Endothelial cell of umbilical vein (primary cell): ENCODE measurements at regions not wholly inside any gene's neighbourhood (a gene's known extent, or its start where the extent isn't known, plus 50 kb on each side); places are given as distances from the start of the nearest gene placed in this dataset.

ENCODE experiments used
- BruUV-seq: library from RNA; stranded (reverse); fragments of 400-500 nt; replicated peaks from 2 replicates; lab custom pipeline; 2021; lab: Mats Ljungman, UMichigan
- CTCF ChIA-PET: fragments of 300-600, 350-600 bp; sonication (Branson Sonifier 250); formaldehyde crosslinking; loops from one replicate; lab custom pipeline; 2021; ENCODE audit warnings: antibody characterized with exemption, inconsistent platforms; lab: Charles Lee
- POLR2A ChIA-PET: fragments of 300-600, 350-600 bp; sonication (Branson Sonifier 250); formaldehyde crosslinking; loops from one replicate; lab custom pipeline; 2021; ENCODE audit warnings: antibody characterized with exemption, inconsistent platforms; lab: Charles Lee
- DNase-seq: peaks from one replicate; pipeline ENCODE4 v3.0.0-alpha.2; 2011; ENCODE audit warnings: low read depth, low spot score
- FAIRE-seq: peaks from 2 replicates; lab custom pipeline; 2011; peaks lifted over from hg19 to GRCh38; lab: Jason Lieb, UNC
- H2AFZ ChIP-seq: 2 replicates; pipeline ENCODE4 v1.6.0; 2012; ENCODE audit warnings: low read depth, low read length, control low read depth, inconsistent platforms
- H3K27ac ChIP-seq: 2 replicates; pipeline ENCODE4 v1.5.1; 2011; ENCODE audit warnings: low read depth, mild to moderate bottlenecking, control low read depth, low read length, moderate library complexity; ENCODE audit not compliant: insufficient read depth
- H3K27me3 ChIP-seq, 2 experiments: 2 replicates each; pipeline versions ENCODE4 v1.6.0 to v1.6.1; 2011; ENCODE audit warnings: low read length in 2 of 2, mixed read lengths in 1 of 2; ENCODE audit not compliant: control insufficient read depth in 2 of 2, insufficient read depth in 2 of 2
- H3K36me3 ChIP-seq, 2 experiments: 2 replicates in 1 of 2; 3 replicates in 1 of 2; pipeline ENCODE4 v1.5.1; 2011; ENCODE audit warnings: low read length in 2 of 2, mild to moderate bottlenecking in 1 of 2, moderate library complexity in 1 of 2; ENCODE audit not compliant: control insufficient read depth in 2 of 2, insufficient read depth in 2 of 2; ENCODE audit errors: extremely low read depth in 1 of 2
- H3K4me1 ChIP-seq: 3 replicates; pipeline ENCODE4 v1.5.1; 2011; ENCODE audit warnings: mild to moderate bottlenecking, low read length; ENCODE audit not compliant: control insufficient read depth, insufficient read depth; ENCODE audit errors: extremely low read depth
- H3K4me2 ChIP-seq: 2 replicates; pipeline ENCODE4 v1.6.1; 2011; ENCODE audit warnings: low read length, control low read depth, mixed read lengths; ENCODE audit not compliant: insufficient read depth
- H3K4me3 ChIP-seq, 3 experiments: fragments of 200-600 bp in 1 of 3; sonication (generic), shearing (Covaris generic) in 1 of 3; replicated peaks in 1 of 3; 2 replicates each; pipeline ENCODE4 v1.5.1; 2011 to 2016; ENCODE audit warnings: control low read depth in 3 of 3, low read length in 3 of 3, mild to moderate bottlenecking in 2 of 3, inconsistent platforms in 1 of 3, low read depth in 1 of 3, moderate library complexity in 1 of 3; ENCODE audit not compliant: insufficient read depth in 1 of 3
- H3K79me2 ChIP-seq: 2 replicates; pipeline ENCODE4 v1.6.0; 2012; ENCODE audit warnings: low read length, inconsistent platforms; ENCODE audit not compliant: control insufficient read depth, insufficient read depth
- H3K9ac ChIP-seq: replicated peaks from 2 replicates; pipeline ENCODE3; 2011; ENCODE audit warnings: low read length, control low read depth; ENCODE audit not compliant: insufficient read depth; ENCODE audit errors: extremely low read depth
- H3K9me1 ChIP-seq: replicated peaks from 3 replicates; pipeline ENCODE4 v1.6.0; 2011; ENCODE audit warnings: mild to moderate bottlenecking, low read length; ENCODE audit not compliant: control insufficient read depth, insufficient read depth; ENCODE audit errors: extremely low read depth
- H3K9me3 ChIP-seq: replicated peaks from 2 replicates; pipeline ENCODE4 v1.5.1; 2012; ENCODE audit warnings: low read length, inconsistent platforms; ENCODE audit not compliant: control insufficient read depth, insufficient read depth
- H4K20me1 ChIP-seq: replicated peaks from 2 replicates; pipeline ENCODE3; 2011; ENCODE audit warnings: mild to moderate bottlenecking, low read length; ENCODE audit not compliant: control insufficient read depth, insufficient read depth; ENCODE audit errors: extremely low read depth
- EZH2 ChIP-seq: IDR thresholded peaks from 2 replicates; pipeline ENCODE4 v1.6.1; 2012; ENCODE audit warnings: borderline replicate concordance, low read depth, mild to moderate bottlenecking, moderate library complexity, low read length, inconsistent platforms; ENCODE audit not compliant: severe bottlenecking
- FOS ChIP-seq: IDR thresholded peaks from 2 replicates; pipeline ENCODE4 v1.6.1; 2011; ENCODE audit warnings: mild to moderate bottlenecking, low read length, moderate library complexity, borderline replicate concordance; ENCODE audit not compliant: insufficient read depth
- GATA2 ChIP-seq: IDR thresholded peaks from 2 replicates; pipeline ENCODE4 v1.7.0; 2011; ENCODE audit warnings: low read depth, mild to moderate bottlenecking, moderate library complexity, mixed read lengths, low read length; ENCODE audit not compliant: insufficient read length, insufficient read depth
- JUN ChIP-seq: IDR thresholded peaks from 2 replicates; pipeline ENCODE4 v1.6.1; 2011; ENCODE audit warnings: borderline replicate concordance, low read depth; ENCODE audit not compliant: insufficient read length, insufficient read depth
- MYC ChIP-seq: IDR thresholded peaks from one replicate; pipeline ENCODE4 v1.6.1; 2011; ENCODE audit warnings: mild to moderate bottlenecking, low read depth, low read length
- POLR2A ChIP-seq: IDR thresholded peaks from 2 replicates; pipeline ENCODE4 v1.6.1; 2012; ENCODE audit warnings: low read depth, mild to moderate bottlenecking, control low read depth, low read length
- POLR2AphosphoS5 ChIP-seq: IDR thresholded peaks from 2 replicates; pipeline ENCODE4 v1.6.1; 2012; ENCODE audit warnings: low read depth, mild to moderate bottlenecking, control low read depth, low read length, moderate library complexity; ENCODE audit not compliant: insufficient read depth
- dilution Hi-C: fragments of 300-500 bp; cut with MboI; formaldehyde crosslinking; loops from one replicate; pipeline ENCODE4 v1.15.0; 2019; ENCODE audit warnings: low sequenced_read_pairs; ENCODE audit not compliant: extremely low pct_ligation_motif_present
- intact Hi-C: fragments of 100-400 bp; cut with micrococcal nuclease; formaldehyde crosslinking; loops from one replicate; pipeline ENCODE4 v1.10.0; 2022
- TF ChIP-seq, protein P1 (sequence below): IDR thresholded peaks from 2 replicates; pipeline ENCODE4 v1.6.1; 2011; ENCODE audit not compliant: insufficient read depth, insufficient read length
- TF ChIP-seq, protein P2 (sequence below), 2 donors: IDR thresholded peaks; 1 replicate in 1 of 2; 2 replicates in 1 of 2; pipeline ENCODE4 v1.5.1; 2011; ENCODE audit warnings: low read length in 2 of 2, mild to moderate bottlenecking in 2 of 2, moderate library complexity in 2 of 2, control low read depth in 1 of 2, inconsistent platforms in 1 of 2, low read depth in 1 of 2; ENCODE audit not compliant: insufficient read depth in 1 of 2; ENCODE audit errors: extremely low read depth in 1 of 2

DNA sequence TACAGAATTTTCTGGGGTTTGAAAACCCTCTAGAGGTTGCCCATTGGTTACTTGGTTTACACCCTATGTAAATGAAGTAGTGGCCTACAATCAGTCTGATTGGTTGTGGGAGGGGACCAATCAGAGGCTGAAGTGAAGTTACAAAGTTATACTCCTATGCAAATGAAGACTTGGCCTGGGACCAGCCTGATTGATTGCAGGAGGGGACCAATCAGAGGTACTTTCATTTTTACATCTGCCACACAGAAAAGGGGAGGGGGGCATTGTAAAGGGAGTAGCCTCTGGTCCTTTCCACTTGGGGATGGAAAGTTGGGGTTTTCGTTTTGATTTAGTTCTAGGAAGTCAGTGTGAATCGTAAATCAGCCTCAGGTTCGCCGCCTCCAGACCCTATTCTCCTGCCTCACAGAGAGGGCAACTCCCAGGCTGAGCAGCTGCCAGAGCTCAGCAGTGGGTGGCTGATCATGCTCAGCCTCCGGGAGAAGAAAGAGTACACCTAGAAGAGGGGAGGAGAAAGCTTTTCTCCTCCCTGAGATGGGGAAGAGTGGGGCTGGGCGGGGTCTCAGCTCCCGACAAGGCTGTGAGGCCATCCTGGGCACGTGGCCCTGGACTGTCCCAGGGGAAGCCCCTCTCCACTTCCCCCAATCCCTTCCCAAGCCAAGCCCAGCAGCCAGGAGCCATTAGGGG, 372.5 kb downstream of the GALR1 start:
- H3K9me1 ChIP-seq: no peaks in the 10 kb centered on the region
- H3K4me1 ChIP-seq: no peaks in the 10 kb centered on the region
- no peaks in the 10 kb centered on the region for H3K79me2 ChIP-seq
- FAIRE-seq (no peak), DNase-seq (no peak)
- no peaks in the 10 kb centered on the region for H3K36me3 ChIP-seq
- no peak for TF ChIP-seq JUN
- TF ChIP-seq, protein P1, sequence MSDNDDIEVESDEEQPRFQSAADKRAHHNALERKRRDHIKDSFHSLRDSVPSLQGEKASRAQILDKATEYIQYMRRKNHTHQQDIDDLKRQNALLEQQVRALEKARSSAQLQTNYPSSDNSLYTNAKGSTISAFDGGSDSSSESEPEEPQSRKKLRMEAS: no peak
- TF ChIP-seq, protein P2, sequence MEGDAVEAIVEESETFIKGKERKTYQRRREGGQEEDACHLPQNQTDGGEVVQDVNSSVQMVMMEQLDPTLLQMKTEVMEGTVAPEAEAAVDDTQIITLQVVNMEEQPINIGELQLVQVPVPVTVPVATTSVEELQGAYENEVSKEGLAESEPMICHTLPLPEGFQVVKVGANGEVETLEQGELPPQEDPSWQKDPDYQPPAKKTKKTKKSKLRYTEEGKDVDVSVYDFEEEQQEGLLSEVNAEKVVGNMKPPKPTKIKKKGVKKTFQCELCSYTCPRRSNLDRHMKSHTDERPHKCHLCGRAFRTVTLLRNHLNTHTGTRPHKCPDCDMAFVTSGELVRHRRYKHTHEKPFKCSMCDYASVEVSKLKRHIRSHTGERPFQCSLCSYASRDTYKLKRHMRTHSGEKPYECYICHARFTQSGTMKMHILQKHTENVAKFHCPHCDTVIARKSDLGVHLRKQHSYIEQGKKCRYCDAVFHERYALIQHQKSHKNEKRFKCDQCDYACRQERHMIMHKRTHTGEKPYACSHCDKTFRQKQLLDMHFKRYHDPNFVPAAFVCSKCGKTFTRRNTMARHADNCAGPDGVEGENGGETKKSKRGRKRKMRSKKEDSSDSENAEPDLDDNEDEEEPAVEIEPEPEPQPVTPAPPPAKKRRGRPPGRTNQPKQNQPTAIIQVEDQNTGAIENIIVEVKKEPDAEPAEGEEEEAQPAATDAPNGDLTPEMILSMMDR (IDR thresholded peaks at IDR 0.05; ENCODE audit: extremely low read depth in 1 of 2, insufficient read depth in 1 of 2, low read depth in 1 of 2, low read length in 2 of 2): no peak
- no peak for TF ChIP-seq FOS
- TF ChIP-seq EZH2: no peak
- no peak for TF ChIP-seq POLR2AphosphoS5
- no peak for TF ChIP-seq POLR2A
- no peak for TF ChIP-seq MYC
- TF ChIP-seq GATA2: no peak
- H4K20me1 ChIP-seq: no peaks in the 10 kb centered on the region
- intact Hi-C loops (no loop called here), dilution Hi-C loops (no loop called here)
- no peak overlapping the region for H3K4me2 ChIP-seq
- no peaks in the 10 kb centered on the region for H3K27me3 ChIP-seq
- H2AFZ ChIP-seq: no peak overlapping the region
- CTCF ChIA-PET: no interaction called here
- H3K4me3 ChIP-seq: no peak overlapping the region
- H3K27ac ChIP-seq: no peak overlapping the region
- POLR2A ChIA-PET: no interaction called here
- BruUV-seq: no TSS peak
- no peak overlapping the region for H3K9ac ChIP-seq
- H3K9me3 ChIP-seq: peaks cover 3% of the 10 kb centered on the region
